SIG-M5 treated with dmso at 0.1 percent for 504 hours (cell line): ENCODE measurements at regions not wholly inside any gene's neighbourhood (a gene's known extent, or its start where the extent isn't known, plus 50 kb on each side); places are given as distances from the start of the nearest gene placed in this dataset.
"Not testable (repeated sequence)": the region's sequence is repeated elsewhere in the genome, so short reads cannot be mapped to it uniquely, and the experiment has no call there.

ENCODE experiments used
- DNase-seq: peaks from one replicate; lab custom pipeline; 2025; ENCODE audit not compliant: unreplicated experiment; lab: John Stamatoyannopoulos, UW

DNA sequence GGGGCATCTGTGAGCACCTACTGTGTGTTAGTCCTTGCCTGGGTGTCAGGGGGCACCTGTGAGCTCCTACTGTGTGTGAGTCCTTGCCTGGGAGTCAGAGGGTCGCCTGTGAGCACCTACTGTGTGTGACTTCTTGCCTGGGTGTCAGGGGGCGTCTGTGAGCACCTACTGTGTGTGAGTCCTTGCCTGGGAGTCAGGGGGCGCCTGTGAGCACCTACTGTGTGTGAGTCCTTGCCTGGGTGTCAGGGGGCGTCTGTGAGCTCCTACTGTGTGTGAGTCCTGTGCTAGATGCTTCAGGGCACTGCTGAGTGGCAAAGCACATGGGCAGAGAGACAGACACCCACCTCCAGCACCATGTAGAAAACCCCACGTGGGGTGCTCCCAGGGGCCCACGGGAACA, 66.9 kb upstream of the COL5A1 start:
- not testable (repeated sequence) for DNase-seq

DNA sequence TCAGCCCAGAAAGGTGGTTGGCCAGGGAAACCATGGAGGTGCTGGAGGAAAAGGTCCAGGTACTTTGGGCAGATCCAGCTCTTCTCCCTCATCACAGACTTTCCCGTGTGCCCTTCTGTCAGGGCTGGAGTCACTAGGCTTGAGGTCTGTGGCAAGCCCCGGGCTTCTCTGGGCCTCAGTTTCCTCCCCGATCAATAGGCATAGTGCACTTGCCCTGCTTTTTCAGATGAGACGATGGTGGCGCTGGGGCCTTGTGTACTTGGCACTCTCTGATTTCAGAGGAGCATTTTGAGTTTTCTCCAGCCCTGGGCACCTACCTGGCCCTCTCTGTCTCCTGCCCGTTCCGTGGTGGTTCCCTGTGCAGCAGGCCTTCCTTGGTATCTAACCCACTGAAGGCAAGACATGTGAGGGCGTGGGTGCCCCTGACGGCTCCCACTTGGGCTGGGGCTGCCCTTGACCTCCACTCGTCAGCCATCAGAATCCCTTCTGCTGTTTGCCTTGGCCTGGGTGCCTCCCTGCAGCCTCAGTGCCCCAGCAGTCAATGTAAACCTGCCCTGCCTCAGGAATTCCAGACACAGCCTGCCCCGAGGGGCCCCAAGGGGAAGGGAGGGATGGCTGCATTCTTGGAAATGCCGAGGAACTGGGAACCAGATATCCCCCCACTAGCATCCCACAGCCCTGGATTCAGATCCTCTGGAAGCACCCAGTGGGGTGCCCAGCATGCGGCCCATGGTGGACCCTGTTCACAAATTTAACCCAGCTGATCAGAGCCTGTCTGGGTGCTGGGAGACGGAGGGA, 66.3 kb upstream of the COL5A1 start:
- DNase-seq, result no peak

DNA sequence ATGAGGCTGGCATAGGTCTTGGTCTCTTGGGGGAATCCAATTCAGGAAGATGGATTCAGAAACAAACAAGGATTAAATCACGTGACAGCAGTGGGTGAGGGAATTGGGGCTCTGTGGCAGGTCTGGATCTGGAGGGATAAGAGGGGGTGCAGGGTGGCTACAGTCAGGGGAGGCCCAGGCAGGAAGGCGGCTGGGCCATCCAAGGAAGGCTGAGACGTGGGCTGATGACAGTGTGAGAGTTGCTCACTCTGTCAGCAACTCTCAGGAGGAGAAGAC, 65.8 kb upstream of the COL5A1 start:
- DNase-seq, result no peak

DNA sequence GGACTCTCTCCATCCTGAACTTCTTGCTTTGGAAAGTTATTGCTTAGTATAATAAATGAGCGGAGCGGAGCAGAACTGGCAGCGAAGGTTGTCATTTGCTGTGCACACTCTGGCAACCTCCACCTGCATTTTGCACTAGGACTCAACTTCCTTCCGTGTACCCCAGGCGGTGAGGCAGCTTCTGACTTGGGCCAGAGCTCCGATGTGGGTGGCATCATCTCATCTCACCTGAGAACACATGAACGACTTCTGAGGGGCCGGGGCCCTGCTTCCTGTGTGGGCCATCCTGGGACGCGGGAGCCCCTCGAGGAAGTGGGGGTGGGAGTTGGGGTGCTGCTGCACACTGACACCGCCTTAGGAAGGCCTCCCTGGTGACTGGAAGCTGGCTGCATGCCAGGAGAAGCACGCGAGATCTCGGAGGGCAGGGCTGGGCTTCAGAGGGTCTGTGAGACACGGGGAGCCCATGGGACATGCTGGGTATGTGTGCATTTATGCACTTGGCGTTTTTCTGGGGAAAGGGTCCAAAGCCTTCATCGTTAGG, 56.5 kb upstream of the COL5A1 start:
- DNase-seq, result no peak

DNA sequence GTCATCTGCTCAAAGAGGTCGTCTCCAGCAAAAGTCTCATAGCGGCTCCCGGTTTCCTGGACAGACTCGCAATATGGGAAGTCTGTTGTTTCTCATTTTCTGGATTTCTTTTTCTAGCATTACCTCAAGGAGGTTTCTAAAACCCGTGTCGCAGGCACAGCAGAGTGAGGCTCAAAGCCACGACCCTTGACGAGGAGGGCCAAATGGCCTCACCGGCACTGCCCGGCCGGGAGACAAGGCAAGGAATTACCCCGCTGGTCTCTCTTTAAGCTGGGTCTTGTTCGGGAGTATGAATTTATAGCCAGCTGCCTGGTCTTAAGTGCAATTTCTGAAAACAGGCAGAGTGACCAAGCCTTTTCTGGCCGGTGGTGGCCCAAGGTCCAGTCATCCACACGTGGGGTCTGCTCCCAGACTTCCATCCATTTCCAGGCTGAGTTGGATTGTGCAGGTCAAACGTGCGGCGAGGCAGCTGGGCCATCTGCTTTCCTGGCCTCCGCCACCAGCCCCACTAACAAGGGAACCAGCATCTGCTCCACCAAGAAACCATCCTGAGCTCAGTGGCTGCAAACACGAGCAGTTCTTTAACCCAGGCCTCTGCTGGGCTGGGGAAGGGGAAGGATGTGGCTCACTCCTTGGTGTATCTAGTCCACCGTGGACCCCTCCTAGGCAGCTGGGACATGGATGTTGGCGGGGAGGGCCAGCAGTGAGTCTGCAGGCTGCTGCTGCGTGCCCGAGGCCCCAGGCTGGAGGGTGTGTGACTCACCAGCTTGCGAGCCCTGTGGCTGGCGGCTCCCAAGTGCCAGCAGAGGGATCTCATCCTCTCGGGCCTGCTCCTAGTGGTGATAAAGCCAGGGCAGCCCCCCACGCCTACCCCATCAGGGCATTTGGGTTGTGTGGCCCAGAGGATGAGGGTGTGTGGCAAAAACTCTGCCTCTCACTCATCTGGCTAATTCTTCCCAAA, 55.6 kb upstream of the COL5A1 start:
- no peak for DNase-seq

DNA sequence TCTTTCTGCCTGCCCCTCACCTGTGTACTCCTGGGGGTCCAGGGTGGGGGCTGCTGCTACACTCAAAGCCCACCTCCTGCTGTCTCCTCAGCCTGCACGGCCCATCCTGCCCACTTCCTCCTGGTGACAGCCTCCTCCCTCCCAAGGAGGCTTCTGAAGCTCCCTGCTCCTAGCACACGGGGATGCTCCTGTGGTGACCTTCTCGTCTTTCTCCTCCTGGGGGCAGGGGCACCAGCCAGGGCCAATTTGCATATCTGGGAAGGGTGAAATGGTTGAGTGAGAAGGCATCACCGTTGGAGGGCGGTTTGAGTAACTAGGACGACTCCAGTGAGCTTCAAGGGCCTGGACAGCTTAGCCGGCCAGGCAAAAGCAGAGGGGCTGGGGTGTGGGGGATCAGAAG, 51.9 kb upstream of the COL5A1 start:
- no peak for DNase-seq

DNA sequence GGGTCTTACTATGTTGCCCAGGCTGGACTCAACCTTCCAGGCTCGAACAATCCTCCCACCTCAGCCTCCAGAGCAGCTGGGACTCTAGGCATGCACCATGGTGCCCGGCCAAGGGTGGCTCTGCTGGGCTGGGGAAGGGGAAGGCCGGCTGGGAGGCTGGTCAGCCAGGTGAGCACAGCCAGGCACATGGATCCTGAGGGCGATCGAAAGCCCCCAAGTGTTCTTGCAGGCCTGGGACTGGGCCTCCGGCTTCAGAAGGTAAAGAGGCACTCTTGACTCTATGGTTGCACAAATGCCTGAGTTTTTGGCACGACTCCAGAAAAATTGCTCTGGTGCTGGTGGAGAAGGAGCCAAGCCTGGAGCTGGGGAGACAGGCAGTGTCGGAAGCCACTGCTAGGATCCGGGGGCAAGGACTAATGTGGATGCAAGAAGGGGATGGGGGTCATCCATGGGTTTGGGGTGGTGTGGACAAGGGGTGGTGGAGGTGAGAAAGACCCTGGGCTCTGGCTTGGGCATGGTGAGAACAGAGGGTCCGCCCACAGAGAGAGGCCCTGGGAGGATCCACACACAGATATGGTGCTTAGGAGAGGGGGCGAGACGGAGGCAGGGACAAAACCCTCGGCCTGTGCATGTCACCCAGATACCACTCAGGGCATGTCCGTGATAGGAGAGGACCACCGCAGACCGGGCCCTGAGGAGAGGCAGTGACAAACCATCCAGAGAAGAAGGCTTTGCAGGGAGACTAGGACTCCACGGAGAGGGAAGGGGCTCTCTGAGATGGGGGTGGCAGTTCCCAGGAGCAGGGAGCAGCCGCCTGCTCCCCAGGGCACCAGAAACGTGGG, 51.1 kb upstream of the COL5A1 start:
- DNase-seq, result no peak

DNA sequence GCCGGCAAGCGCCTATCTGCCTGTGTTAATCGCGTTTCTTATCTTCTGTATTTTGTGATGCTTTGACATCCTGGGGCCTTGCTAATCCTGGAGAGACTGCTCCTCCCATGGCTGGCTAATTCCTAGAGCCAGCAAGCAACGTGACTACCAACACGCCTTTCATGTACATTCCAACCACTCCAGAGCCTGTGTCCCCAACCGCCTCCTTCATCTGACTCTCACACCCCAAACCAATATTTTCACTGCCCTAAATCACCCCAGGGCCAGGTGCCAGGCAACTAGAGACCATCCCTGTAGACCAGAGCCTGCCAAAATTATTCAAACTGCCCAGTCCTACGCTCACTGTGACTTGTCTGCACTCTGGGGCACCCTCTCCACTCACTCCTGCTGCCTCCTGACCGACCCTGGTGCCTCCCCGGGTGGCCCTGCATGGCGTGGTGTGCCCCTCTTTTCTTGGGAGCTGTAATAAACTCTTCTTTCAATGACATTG, 50.5 kb upstream of the COL5A1 start:
- no peak for DNase-seq

DNA sequence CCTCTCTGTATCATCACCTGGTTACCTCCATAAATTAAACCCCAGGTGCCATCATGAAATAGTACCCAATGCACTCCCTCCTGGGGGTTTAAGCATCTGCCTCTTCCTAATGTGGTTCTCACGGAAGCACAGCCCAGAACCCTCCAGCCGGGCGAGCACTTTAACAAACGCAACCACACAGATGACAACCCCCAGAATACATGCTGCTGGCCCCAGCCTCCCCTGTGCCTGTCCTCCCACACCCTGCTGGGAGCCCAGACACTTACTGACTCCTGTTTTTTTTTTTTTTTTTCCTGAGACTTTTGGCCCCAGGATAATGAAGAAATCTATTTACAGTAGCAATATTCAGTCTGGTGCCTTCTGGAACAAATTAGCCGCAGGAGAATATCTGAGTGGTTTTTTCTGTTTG, 50.0 kb upstream of the COL5A1 start:
- DNase-seq, result no peak
